Endothelial cell of umbilical vein (primary cell): ENCODE measurements at regions not wholly inside any gene's neighbourhood (a gene's known extent, or its start where the extent isn't known, plus 50 kb on each side); places are given as distances from the start of the nearest gene placed in this dataset.

Source experiments
- CTCF ChIP-seq, 2 donors: IDR thresholded peaks; 1 replicate in 1 of 2; 2 replicates in 1 of 2; pipeline ENCODE4 v1.5.1; 2011; ENCODE audit warnings: low read length in 2 of 2, mild to moderate bottlenecking in 2 of 2, moderate library complexity in 2 of 2, control low read depth in 1 of 2, inconsistent platforms in 1 of 2, low read depth in 1 of 2; ENCODE audit not compliant: insufficient read depth in 1 of 2; ENCODE audit errors: extremely low read depth in 1 of 2
- EZH2 ChIP-seq: IDR thresholded peaks from 2 replicates; pipeline ENCODE4 v1.6.1; 2012; ENCODE audit warnings: borderline replicate concordance, low read depth, mild to moderate bottlenecking, moderate library complexity, low read length, inconsistent platforms; ENCODE audit not compliant: severe bottlenecking
- POLR2AphosphoS5 ChIP-seq: IDR thresholded peaks from 2 replicates; pipeline ENCODE4 v1.6.1; 2012; ENCODE audit warnings: low read depth, mild to moderate bottlenecking, control low read depth, low read length, moderate library complexity; ENCODE audit not compliant: insufficient read depth

DNA sequence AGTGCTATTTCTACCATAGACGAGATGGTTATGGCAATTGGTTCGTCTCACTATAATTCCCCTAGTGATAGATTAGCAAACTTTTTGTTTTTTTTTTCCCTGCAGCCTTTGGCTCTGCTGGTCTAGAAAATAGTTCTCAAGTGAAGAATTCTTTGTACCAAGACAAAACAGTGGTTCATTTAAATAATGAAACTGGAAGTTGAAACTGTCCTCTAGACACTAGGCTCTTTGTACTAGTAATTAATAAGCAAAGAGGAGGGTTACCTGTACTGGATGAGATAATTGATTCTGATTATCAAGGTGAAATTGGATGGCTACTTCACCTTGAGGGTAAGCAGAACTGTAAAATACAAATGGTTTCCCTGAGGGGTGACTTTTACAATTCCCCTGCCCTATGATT is 156.9 kb upstream of the DCC start:
- TF ChIP-seq POLR2AphosphoS5 (no peak), CTCF (IDR thresholded peaks at IDR 0.05; ENCODE audit: extremely low read depth in 1 of 2, insufficient read depth in 1 of 2, low read depth in 1 of 2, low read length in 2 of 2) (no peak), EZH2 (no peak)
